GM19023 (cell line): ENCODE measurements at regions not wholly inside any gene's neighbourhood (a gene's known extent, or its start where the extent isn't known, plus 50 kb on each side); places are given as distances from the start of the nearest gene placed in this dataset.

ENCODE experiments used
- ATAC-seq: cut with Tn5 transposase; IDR thresholded peaks from one replicate; pipeline ENCODE4 v1.9.1; 2021; ENCODE audit warnings: mild to moderate bottlenecking, moderate library complexity; ENCODE audit not compliant: unreplicated experiment

- ATAC-seq = no peak
Observed at GRCh38 chr12:124489915-124490583, 77.4 kb downstream of the NCOR2 start.

- ATAC-seq = no peak
Observed at GRCh38 chr12:124489220-124489619, 78.2 kb downstream of the NCOR2 start.

- ATAC-seq = no peak
Observed at GRCh38 chr12:124488520-124488919, 78.9 kb downstream of the NCOR2 start.

- ATAC-seq = no peak
Observed at GRCh38 chr12:124487834-124488165, 79.6 kb downstream of the NCOR2 start.

- no peak for ATAC-seq
Observed at GRCh38 chr12:124487066-124487833, 80.2 kb downstream of the NCOR2 start.

GRCh38 chr12:124486346-124486963, 81.0 kb downstream of the NCOR2 start:
- no peak for ATAC-seq

- ATAC-seq = no peak
Observed at GRCh38 chr12:124485371-124485770, 82.0 kb downstream of the NCOR2 start.

- no peak for ATAC-seq
Observed at GRCh38 chr12:124484526-124484953, 82.9 kb downstream of the NCOR2 start.

- ATAC-seq = no peak
Observed at GRCh38 chr12:124484067-124484466, 83.3 kb downstream of the NCOR2 start.

- no peak for ATAC-seq
Observed at GRCh38 chr12:124482901-124483799, 84.3 kb downstream of the NCOR2 start.

GRCh38 chr12:124482567-124482893, 84.9 kb downstream of the NCOR2 start:
- no peak for ATAC-seq

- ATAC-seq = peak; percentile 34
Observed at GRCh38 chr12:124481772-124482566, 85.4 kb downstream of the NCOR2 start.

- no peak for ATAC-seq
Observed at GRCh38 chr12:124481257-124481750, 86.1 kb downstream of the NCOR2 start.

GRCh38 chr12:124480469-124481256, 86.7 kb downstream of the NCOR2 start:
- peak; percentile 64 for ATAC-seq

- peak; percentile 24 for ATAC-seq
Observed at GRCh38 chr12:124479680-124480468, 87.5 kb downstream of the NCOR2 start.

- ATAC-seq = no peak
Observed at GRCh38 chr12:124478985-124479645, 88.3 kb downstream of the NCOR2 start.

GRCh38 chr12:124478416-124478815, 89.0 kb downstream of the NCOR2 start:
- no peak for ATAC-seq
